ENCODE measurements at regions not wholly inside any gene's neighbourhood (a gene's known extent, or its start where the extent isn't known, plus 50 kb on each side); places are given as distances from the start of the nearest gene placed in this dataset.

- no peak for TF ChIP-seq CTCF (IDR thresholded peaks at IDR 0.05 in 4 of 5, conservative IDR thresholded peaks at IDR 0.05 in 1 of 5)
- no peak for TF ChIP-seq POLR2A (IDR thresholded peaks at IDR 0.05)
Measured at GRCh38 chr7:85356916-85357315, 170.1 kb upstream of the SEMA3D start.
